H1 (cell line): ENCODE measurements at regions not wholly inside any gene's neighbourhood (a gene's known extent, or its start where the extent isn't known, plus 50 kb on each side); places are given as distances from the start of the nearest gene placed in this dataset.
"Not testable (repeated sequence)": the region's sequence is repeated elsewhere in the genome, so short reads cannot be mapped to it uniquely, and the experiment has no call there.

ENCODE experiments used
- CTCF ChIA-PET: fragments of 300-600 bp; sonication (Branson Sonifier 250); formaldehyde crosslinking; loops from one replicate; lab custom pipeline; 2021; ENCODE audit not compliant: partially characterized antibody; lab: Charles Lee
- POLR2A ChIA-PET: fragments of 300-600 bp; sonication (Branson Sonifier 250); formaldehyde crosslinking; loops from one replicate; lab custom pipeline; 2021; ENCODE audit warnings: inconsistent platforms; ENCODE audit not compliant: partially characterized antibody; lab: Charles Lee
- DNase-seq, 2 experiments: peaks; one replicate each; pipeline versions ENCODE4 v3.0.0 to v3.0.0-alpha.2; 2010 to 2022; ENCODE audit warnings: low spot score in 2 of 2, low read depth in 1 of 2, mixed read lengths in 1 of 2
- FAIRE-seq: peaks from 2 replicates; lab custom pipeline; 2011; peaks lifted over from hg19 to GRCh38; lab: Jason Lieb, UNC
- H2AFZ ChIP-seq: 2 replicates; pipeline ENCODE4 v1.8.1; 2012; ENCODE audit warnings: low read length, inconsistent platforms
- H2AK5ac ChIP-seq: 2 replicates; pipeline ENCODE4 v1.6.1; 2013; ENCODE audit warnings: low read depth, low read length
- H2BK120ac ChIP-seq: replicated peaks from 2 replicates; pipeline ENCODE3; 2013; ENCODE audit warnings: low read depth, low read length, inconsistent platforms
- H2BK12ac ChIP-seq: 2 replicates; pipeline ENCODE4 v1.6.1; 2013; ENCODE audit warnings: low read depth, low read length
- H2BK15ac ChIP-seq: 2 replicates; pipeline ENCODE4 v1.6.1; 2013; ENCODE audit warnings: low read length
- H2BK20ac ChIP-seq: 2 replicates; pipeline ENCODE4 v1.6.1; 2013; ENCODE audit warnings: low read length
- H2BK5ac ChIP-seq: 2 replicates; pipeline ENCODE4 v1.6.1; 2013; ENCODE audit warnings: low read depth, low read length
- H3K14ac ChIP-seq: 2 replicates; pipeline ENCODE4 v1.6.1; 2013; ENCODE audit warnings: inconsistent platforms; ENCODE audit not compliant: insufficient read length
- H3K18ac ChIP-seq: 2 replicates; pipeline ENCODE4 v1.6.1; 2013; ENCODE audit warnings: low read length; ENCODE audit errors: extremely low read depth
- H3K23ac ChIP-seq: 2 replicates; pipeline ENCODE4 v1.6.1; 2013; ENCODE audit warnings: inconsistent platforms; ENCODE audit not compliant: insufficient read length
- H3K23me2 ChIP-seq: 2 replicates; pipeline ENCODE4 v1.6.1; 2013; ENCODE audit warnings: low read depth, low read length
- H3K27ac ChIP-seq: 2 replicates; pipeline ENCODE4 v1.6.1; 2011; ENCODE audit warnings: low read depth, low read length, inconsistent platforms
- H3K27me3 ChIP-seq, 4 experiments: replicated peaks in 1 of 4; 1 replicate in 1 of 4; 2 replicates in 3 of 4; pipeline versions ENCODE4 v1.6.1 to v1.8.1; 2011 to 2013; ENCODE audit warnings: low read length in 3 of 4, mild to moderate bottlenecking in 3 of 4, inconsistent platforms in 2 of 4, mixed read lengths in 2 of 4, moderate library complexity in 1 of 4; ENCODE audit not compliant: control insufficient read depth in 3 of 4, insufficient read depth in 3 of 4; ENCODE audit errors: extremely low read depth in 1 of 4
- H3K36me3 ChIP-seq, 4 experiments: 2 replicates each; pipeline versions ENCODE4 v1.6.1 to v1.8.1; 2011 to 2013; ENCODE audit warnings: mild to moderate bottlenecking in 4 of 4, low read length in 3 of 4, moderate library complexity in 2 of 4, control low read depth in 1 of 4, inconsistent platforms in 1 of 4; ENCODE audit not compliant: insufficient read depth in 4 of 4, control insufficient read depth in 2 of 4
- H3K4ac ChIP-seq: replicated peaks from 2 replicates; pipeline ENCODE3; 2013; ENCODE audit warnings: low read length, low read depth, mixed read lengths, inconsistent platforms; ENCODE audit not compliant: insufficient read length
- H3K4me1 ChIP-seq, 4 experiments: replicated peaks in 1 of 4; 1 replicate in 1 of 4; 2 replicates in 3 of 4; pipeline versions ENCODE4 v1.6.1 to v1.8.1; 2011 to 2013; ENCODE audit warnings: low read length in 3 of 4, inconsistent platforms in 2 of 4, mixed read lengths in 1 of 4; ENCODE audit not compliant: insufficient read depth in 4 of 4, control insufficient read depth in 3 of 4
- H3K4me2 ChIP-seq, 2 experiments: 2 replicates each; pipeline versions ENCODE4 v1.6.1 to v1.8.1; 2011 to 2013; ENCODE audit warnings: low read depth in 2 of 2, low read length in 2 of 2, control low read depth in 1 of 2, inconsistent platforms in 1 of 2, mild to moderate bottlenecking in 1 of 2; ENCODE audit not compliant: insufficient read depth in 1 of 2
- H3K4me3 ChIP-seq, 4 experiments: fragments of 200-600, 300-600 bp in 1 of 4; sonication (generic), shearing (Covaris generic), sonication (Bioruptor Twin) in 1 of 4; 2 replicates each; pipeline versions ENCODE4 v1.5.1 to v1.8.1; 2011 to 2016; ENCODE audit warnings: low read length in 4 of 4, low read depth in 3 of 4, control low read depth in 2 of 4, inconsistent platforms in 2 of 4, mild to moderate bottlenecking in 2 of 4, mixed read lengths in 1 of 4, moderate library complexity in 1 of 4; ENCODE audit not compliant: insufficient read depth in 2 of 4; ENCODE audit errors: extremely low read depth in 1 of 4
- H3K56ac ChIP-seq: replicated peaks from 2 replicates; pipeline ENCODE3; 2013; ENCODE audit warnings: low read depth, mild to moderate bottlenecking, mixed read lengths, low read length, inconsistent platforms; ENCODE audit not compliant: insufficient read length
- H3K79me1 ChIP-seq: 2 replicates; pipeline ENCODE4 v1.6.1; 2013; ENCODE audit warnings: low read depth, low read length, control low read depth
- H3K79me2 ChIP-seq, 2 experiments: 2 replicates each; pipeline versions ENCODE4 v1.6.1 to v1.8.1; 2012 to 2013; ENCODE audit warnings: low read length in 2 of 2, mild to moderate bottlenecking in 2 of 2, inconsistent platforms in 1 of 2; ENCODE audit not compliant: insufficient read depth in 2 of 2, control insufficient read depth in 1 of 2
- H3K9ac ChIP-seq, 4 experiments: replicated peaks in 1 of 4; 1 replicate in 1 of 4; 2 replicates in 3 of 4; pipeline versions ENCODE4 v1.6.1 to v1.8.1; 2011 to 2013; ENCODE audit warnings: low read depth in 3 of 4, low read length in 3 of 4, control low read depth in 2 of 4, mild to moderate bottlenecking in 2 of 4, moderate library complexity in 2 of 4, inconsistent platforms in 1 of 4; ENCODE audit errors: extremely low read depth in 1 of 4
- H3K9me3 ChIP-seq, 2 experiments: 2 replicates each; pipeline versions ENCODE4 v1.6.1 to v1.8.1; 2012 to 2013; ENCODE audit warnings: mild to moderate bottlenecking in 2 of 2, moderate library complexity in 2 of 2, control low read depth in 1 of 2, inconsistent platforms in 1 of 2, low read depth in 1 of 2, low read length in 1 of 2, mixed read lengths in 1 of 2; ENCODE audit not compliant: insufficient read depth in 2 of 2
- H4K20me1 ChIP-seq, 2 experiments: replicated peaks in 1 of 2; 2 replicates each; pipeline versions ENCODE3 to v1.8.1; 2011 to 2013; ENCODE audit warnings: inconsistent platforms in 2 of 2, low read length in 2 of 2, mild to moderate bottlenecking in 1 of 2; ENCODE audit not compliant: insufficient read depth in 2 of 2, control insufficient read depth in 1 of 2
- H4K5ac ChIP-seq: 2 replicates; pipeline ENCODE4 v1.6.1; 2013; ENCODE audit warnings: low read length, low read depth, mixed read lengths, inconsistent platforms; ENCODE audit not compliant: insufficient read length
- H4K8ac ChIP-seq: 2 replicates; pipeline ENCODE4 v1.8.0; 2013; ENCODE audit warnings: mild to moderate bottlenecking, moderate library complexity, low read length, inconsistent platforms; ENCODE audit not compliant: insufficient read depth; ENCODE audit errors: extremely low read depth
- H4K91ac ChIP-seq: replicated peaks from 2 replicates; pipeline ENCODE3; 2013; ENCODE audit warnings: low read length, mixed read lengths, inconsistent platforms; ENCODE audit not compliant: insufficient read length
- WGBS, 2 experiments: shearing (Covaris generic) in 1 of 2; methylation state at CpG; one replicate each; pipeline versions ENCODE4 v1.1.6 to v1.1.7; 2013 to 2015; ENCODE audit warnings: low lambda C conversion rate in 2 of 2, mixed read lengths in 2 of 2, inconsistent platforms in 1 of 2, low coverage in 1 of 2, missing lambda C conversion rate in 1 of 2; ENCODE audit not compliant: insufficient replicate concordance in 2 of 2, insufficient coverage in 1 of 2, insufficient read length in 1 of 2; ENCODE audit errors: extremely low coverage in 1 of 2, missing lambda C conversion rate in 1 of 2; 5-methylcytosine and 5-hydroxymethylcytosine counted together

DNA sequence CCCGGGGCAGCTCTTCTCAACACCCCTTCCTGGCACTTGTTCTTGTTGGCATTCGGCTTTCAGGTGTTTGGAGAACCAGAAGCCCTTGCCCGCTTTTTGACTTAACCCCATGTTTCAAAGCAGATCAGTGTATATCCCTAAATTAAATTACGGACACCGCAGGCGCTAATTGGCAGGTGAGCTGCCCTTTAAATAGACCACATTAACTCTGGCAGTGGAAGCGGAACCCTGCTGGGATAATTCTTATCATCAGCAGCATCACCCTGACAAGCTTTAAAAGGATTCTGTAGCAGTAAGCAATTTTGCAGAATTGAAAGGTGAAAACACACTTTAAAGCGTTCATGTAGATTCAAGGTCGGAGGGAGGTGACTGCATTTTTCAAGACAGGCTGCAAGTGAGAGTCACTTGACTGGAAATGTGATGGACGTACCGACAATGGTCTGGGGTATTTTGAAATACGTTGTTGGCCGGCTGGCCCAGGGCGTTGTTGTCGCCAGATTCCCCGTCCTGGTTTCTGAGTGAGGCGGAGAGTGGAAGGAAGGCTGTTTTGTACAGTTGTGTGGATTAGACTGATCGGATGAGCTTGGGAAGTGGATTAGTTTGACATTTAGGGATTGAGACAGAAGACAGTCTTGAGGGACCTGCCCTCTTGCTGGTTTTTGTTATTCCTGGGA lies 94.2 kb upstream of the CRYM start:
- H3K56ac ChIP-seq, H3K27ac ChIP-seq, H2BK15ac ChIP-seq, H4K20me1 ChIP-seq, H2BK20ac ChIP-seq, DNase-seq, H3K14ac ChIP-seq, FAIRE-seq, H3K4me2 ChIP-seq, H3K4me1 ChIP-seq, POLR2A ChIA-PET, H3K79me2 ChIP-seq, H4K91ac ChIP-seq, H3K18ac ChIP-seq, H3K36me3 ChIP-seq, H3K27me3 ChIP-seq, H4K8ac ChIP-seq, H3K9me3 ChIP-seq, H3K4me3 ChIP-seq, CTCF ChIA-PET, H2AK5ac ChIP-seq, H3K23me2 ChIP-seq, H2AFZ ChIP-seq, H2BK120ac ChIP-seq, H3K79me1 ChIP-seq, H3K9ac ChIP-seq, H2BK12ac ChIP-seq, H3K23ac ChIP-seq, H4K5ac ChIP-seq, H3K4ac ChIP-seq, H2BK5ac ChIP-seq: not testable (repeated sequence)
- 87% methylated on average over 16 of the region's 18 CpGs; no CpG with 5 or more reads in 1 of the 2 experiments for WGBS, 2 experiments

GRCh38 chr16:21370791-21371190 lies 92.7 kb upstream of the CRYM start:
- H4K20me1 ChIP-seq, H3K23ac ChIP-seq, H2BK120ac ChIP-seq, H3K79me2 ChIP-seq, CTCF ChIA-PET, H3K23me2 ChIP-seq, H3K79me1 ChIP-seq, H3K4me2 ChIP-seq, H2AK5ac ChIP-seq, DNase-seq, H3K56ac ChIP-seq, POLR2A ChIA-PET, H4K8ac ChIP-seq, H3K14ac ChIP-seq, H4K91ac ChIP-seq, H3K27me3 ChIP-seq, H3K9ac ChIP-seq, H3K9me3 ChIP-seq, H2BK20ac ChIP-seq, H3K4ac ChIP-seq, FAIRE-seq, H2BK5ac ChIP-seq, H3K4me3 ChIP-seq, H3K18ac ChIP-seq, H3K27ac ChIP-seq, H2AFZ ChIP-seq, H3K4me1 ChIP-seq, H2BK15ac ChIP-seq, H3K36me3 ChIP-seq, H2BK12ac ChIP-seq, H4K5ac ChIP-seq: not testable (repeated sequence)
- 100% methylated on average over 5 of the region's 5 CpGs; no CpG with 5 or more reads in 1 of the 2 experiments for WGBS, 2 experiments
